SK-N-SH (cell line): ENCODE measurements at regions not wholly inside any gene's neighbourhood (a gene's known extent, or its start where the extent isn't known, plus 50 kb on each side); places are given as distances from the start of the nearest gene placed in this dataset.

Experiments
- CTCF ChIA-PET: fragments of 300-600, 350-600 bp; formaldehyde crosslinking; extraction: SDS; loops from one replicate; lab custom pipeline; 2021; lab: Yijun Ruan, JAX
- POLR2A ChIA-PET: fragments of 350-600 bp; sonication (Branson Sonifier 250); formaldehyde crosslinking; extraction: SDS; loops from one replicate; lab custom pipeline; 2020; ENCODE audit warnings: antibody characterized with exemption, inconsistent platforms; lab: Yijun Ruan, JAX
- DNase-seq: peaks from one replicate; pipeline ENCODE4 v3.0.0; 2012
- H2AFZ ChIP-seq: fragments of 200-600 bp; sonication (generic); 2 replicates; pipeline ENCODE4 v1.8.1; 2016; ENCODE audit warnings: antibody characterized with exemption, mild to moderate bottlenecking, low read depth
- H3F3A ChIP-seq: fragments of 200-600 bp; sonication (generic); replicated peaks from 2 replicates; pipeline ENCODE3; 2016; ENCODE audit warnings: antibody characterized with exemption, mild to moderate bottlenecking; ENCODE audit not compliant: insufficient read depth
- H3K27ac ChIP-seq, 2 experiments: fragments of 200-500 bp in 1 of 2; fragments of 200-600 bp in 1 of 2; sonication (Bioruptor generic) in 1 of 2; sonication (generic), shearing (Covaris generic) in 1 of 2; 2 replicates each; pipeline versions ENCODE4 v1.5.1 to v1.6.1; 2014 to 2016; ENCODE audit warnings: low read depth in 2 of 2, inconsistent platforms in 1 of 2, low read length in 1 of 2, mild to moderate bottlenecking in 1 of 2, mixed read lengths in 1 of 2
- H3K27me3 ChIP-seq: fragments of 200-600 bp; sonication (generic), shearing (Covaris generic); 2 replicates; pipeline ENCODE4 v1.6.1; 2016; ENCODE audit warnings: mixed run types; ENCODE audit not compliant: insufficient read depth
- H3K36me3 ChIP-seq, 2 experiments: fragments of 200-500 bp in 1 of 2; fragments of 200-600 bp in 1 of 2; sonication (Bioruptor generic) in 1 of 2; sonication (generic) in 1 of 2; replicated peaks in 1 of 2; 2 replicates each; pipeline versions ENCODE3 to v1.5.1; 2014 to 2016; ENCODE audit warnings: low read length in 1 of 2, mild to moderate bottlenecking in 1 of 2; ENCODE audit not compliant: insufficient read depth in 2 of 2, control insufficient read depth in 1 of 2
- H3K4me1 ChIP-seq, 2 experiments: fragments of 200-500 bp in 1 of 2; fragments of 200-600 bp in 1 of 2; sonication (Bioruptor generic) in 1 of 2; sonication (generic), shearing (Covaris generic) in 1 of 2; 2 replicates each; pipeline versions ENCODE4 v1.5.1 to v1.6.1; 2014 to 2016; ENCODE audit warnings: low read depth in 1 of 2, low read length in 1 of 2, mixed run types in 1 of 2; ENCODE audit not compliant: insufficient read depth in 2 of 2, control insufficient read depth in 1 of 2
- H3K4me2 ChIP-seq: fragments of 200-600 bp; sonication (generic), shearing (Covaris generic); 2 replicates; pipeline ENCODE4 v1.6.1; 2017; ENCODE audit warnings: mixed run types
- H3K4me3 ChIP-seq, 2 experiments: fragments of 200-500 bp in 1 of 2; fragments of 200-600 bp in 1 of 2; sonication (Bioruptor generic) in 1 of 2; sonication (generic), shearing (Covaris generic) in 1 of 2; 2 replicates each; pipeline versions ENCODE4 v1.5.1 to v1.8.1; 2014 to 2016; ENCODE audit warnings: low read depth in 2 of 2, inconsistent platforms in 1 of 2, low read length in 1 of 2, mild to moderate bottlenecking in 1 of 2, mixed read lengths in 1 of 2, moderate library complexity in 1 of 2
- H3K79me2 ChIP-seq: fragments of 200-600 bp; sonication (generic); 2 replicates; pipeline ENCODE4 v1.8.1; 2017; ENCODE audit warnings: mild to moderate bottlenecking; ENCODE audit not compliant: insufficient read depth
- H3K9ac ChIP-seq: fragments of 200-600 bp; sonication (generic); 2 replicates; pipeline ENCODE4 v1.6.1; 2017; ENCODE audit warnings: mixed run types
- H3K9me2 ChIP-seq: fragments of 200-600 bp; sonication (generic); 2 replicates; pipeline ENCODE4 v1.6.1; 2017; ENCODE audit warnings: mixed run types
- H3K9me3 ChIP-seq: fragments of 200-600 bp; sonication (generic); 2 replicates; pipeline ENCODE4 v1.6.1; 2017; ENCODE audit warnings: mixed run types, mild to moderate bottlenecking, moderate library complexity
- H4K20me1 ChIP-seq: fragments of 200-600 bp; sonication (generic); 2 replicates; pipeline ENCODE4 v1.6.1; 2017; ENCODE audit warnings: mild to moderate bottlenecking, mixed run types; ENCODE audit not compliant: insufficient read depth
- CHD2 ChIP-seq: fragments of 150-350 bp; IDR thresholded peaks from 2 replicates; pipeline ENCODE4 v1.6.1; 2018; ENCODE audit warnings: low read length; ENCODE audit not compliant: partially characterized antibody
- ELF1 ChIP-seq: IDR thresholded peaks from 2 replicates; pipeline ENCODE4 v1.4.0; 2012
- EP300 ChIP-seq, 2 experiments: IDR thresholded peaks; 2 replicates each; pipeline versions ENCODE4 v1.4.0 to v1.6.1; 2012; ENCODE audit warnings: borderline replicate concordance in 1 of 2, low read depth in 1 of 2, low read length in 1 of 2
- EZH2phosphoT487 ChIP-seq: fragments of 200-600 bp; sonication (generic); IDR thresholded peaks from 2 replicates; pipeline ENCODE4 v1.6.1; 2017; ENCODE audit warnings: low read depth, mixed run types, mild to moderate bottlenecking, antibody characterized with exemption, moderate library complexity, borderline replicate concordance
- FOXJ3 ChIP-seq: sonication (generic); formaldehyde crosslinking; IDR thresholded peaks from 2 replicates; pipeline ENCODE4 v1.5.1; 2020; ENCODE audit warnings: mild to moderate bottlenecking, missing genetic modification reagents
- FOXM1 ChIP-seq: IDR thresholded peaks from 2 replicates; pipeline ENCODE4 v1.4.0; 2012; ENCODE audit warnings: low read depth, mild to moderate bottlenecking
- GABPA ChIP-seq: IDR thresholded peaks from 2 replicates; pipeline ENCODE4 v1.4.0; 2012; ENCODE audit warnings: low read depth, mild to moderate bottlenecking
- GATA2 ChIP-seq: sonication (generic); formaldehyde crosslinking; IDR thresholded peaks from 2 replicates; pipeline ENCODE4 v1.5.0; 2020; ENCODE audit warnings: mild to moderate bottlenecking, missing genetic modification reagents
- IRF3 ChIP-seq: fragments of 150-350 bp; IDR thresholded peaks from 2 replicates; pipeline ENCODE4 v1.6.1; 2016; ENCODE audit warnings: mild to moderate bottlenecking, low read depth, low read length
- JUND ChIP-seq: IDR thresholded peaks from 2 replicates; pipeline ENCODE4 v1.4.0; 2012
- MAX ChIP-seq: IDR thresholded peaks from 2 replicates; pipeline ENCODE4 v1.4.0; 2012; ENCODE audit warnings: low read depth
- MEF2A ChIP-seq: IDR thresholded peaks from 2 replicates; pipeline ENCODE4 v1.4.0; 2012; ENCODE audit warnings: low read depth, borderline replicate concordance
- NFIC ChIP-seq: IDR thresholded peaks from 2 replicates; pipeline ENCODE4 v1.4.0; 2012; ENCODE audit warnings: borderline replicate concordance
- NRF1 ChIP-seq: IDR thresholded peaks from 2 replicates; pipeline ENCODE4 v1.6.1; 2012; ENCODE audit warnings: low read depth, mild to moderate bottlenecking, low read length
- POLR2AphosphoS5 ChIP-seq: IDR thresholded peaks from 2 replicates; pipeline ENCODE4 v1.6.1; 2012; ENCODE audit warnings: low read depth, low read length
- REST ChIP-seq: IDR thresholded peaks from 2 replicates; pipeline ENCODE4 v1.6.1; 2012; ENCODE audit warnings: mild to moderate bottlenecking, low read depth, low read length, moderate library complexity
- RXRA ChIP-seq: IDR thresholded peaks from 2 replicates; pipeline ENCODE4 v1.4.0; 2012; ENCODE audit warnings: low read depth, mild to moderate bottlenecking, borderline replicate concordance
- SMC3 ChIP-seq: IDR thresholded peaks from 2 replicates; pipeline ENCODE4 v1.6.1; 2012; ENCODE audit warnings: low read depth, low read length, improper control_type of control experiment
- TCF12 ChIP-seq: IDR thresholded peaks from 2 replicates; pipeline ENCODE4 v1.4.0; 2012
- TEAD4 ChIP-seq: IDR thresholded peaks from 2 replicates; pipeline ENCODE4 v1.4.0; 2012; ENCODE audit warnings: mild to moderate bottlenecking, borderline replicate concordance; ENCODE audit not compliant: insufficient read depth
- USF1 ChIP-seq: IDR thresholded peaks from 2 replicates; pipeline ENCODE4 v1.4.0; 2012; ENCODE audit warnings: low read depth, borderline replicate concordance
- YY1 ChIP-seq: IDR thresholded peaks from 2 replicates; pipeline ENCODE4 v1.4.0; 2012; ENCODE audit warnings: low read depth, mild to moderate bottlenecking
- ZBTB33 ChIP-seq: IDR thresholded peaks from 2 replicates; pipeline ENCODE4 v1.4.0; 2012; ENCODE audit warnings: low read depth, borderline replicate concordance
- WGBS: methylation state at CpG from one replicate; pipeline ENCODE4 v1.1.6; 2017; ENCODE audit warnings: low lambda C conversion rate; 5-methylcytosine and 5-hydroxymethylcytosine counted together
- TF ChIP-seq, protein P1 (sequence below): fragments of 200-600 bp; sonication (generic); IDR thresholded peaks from 2 replicates; pipeline ENCODE4 v1.6.1; 2017; ENCODE audit warnings: antibody characterized with exemption, mild to moderate bottlenecking, moderate library complexity
- TF ChIP-seq, protein P2 (sequence below): fragments of 150-350 bp; IDR thresholded peaks from 2 replicates; pipeline ENCODE4 v1.6.1; 2017; ENCODE audit warnings: antibody characterized with exemption, low read length, low read depth, borderline replicate concordance

GRCh38 chr4:79030973-79031372 is 91.7 kb upstream of the PAQR3 start:
- H3K4me2 ChIP-seq = no peak overlapping the region
- H2AFZ ChIP-seq = no peak overlapping the region
- H3K36me3 ChIP-seq = no peaks in the 10 kb centered on the region
- no peaks in the 10 kb centered on the region for H3K79me2 ChIP-seq
- no peaks in the 10 kb centered on the region for H3F3A ChIP-seq
- H3K9ac ChIP-seq = no peak overlapping the region
- H3K9me2 ChIP-seq = no peaks in the 10 kb centered on the region
- ChIA-PET CTCF (interaction anchor here (1.0 to 1.2 kb wide), 2 partner anchors 21 to 243 kb away, joined by 3 to 4 read pairs; no protein-coding TSS in a partner anchor), POLR2A (no interaction called here)
- no peaks in the 10 kb centered on the region for H3K27me3 ChIP-seq
- H3K4me3 ChIP-seq = no peak overlapping the region
- H4K20me1 ChIP-seq = no peaks in the 10 kb centered on the region
- peaks cover 0 to 7% of the 10 kb centered on the region in 2 experiments; a peak in 1 of 4 replicates for H3K4me1 ChIP-seq
- DNase-seq = peak; percentile 22
- no peaks in the 10 kb centered on the region for H3K9me3 ChIP-seq
- WGBS = 5% methylated on average over 1 of the region's 1 CpG
- H3K27ac ChIP-seq = no peak overlapping the region
- TF ChIP-seq SMC3 = no peak
- TF ChIP-seq TEAD4 = no peak
- TF ChIP-seq TCF12 = peak; percentile 33; the same call in 1 of the 2 replicates
- TF ChIP-seq IRF3 = no peak
- peak; percentile 79 for TF ChIP-seq CHD2
- no peak for TF ChIP-seq GABPA
- peak; percentile 89 for TF ChIP-seq GATA2 (CRISPR knock-in tag)
- no peak for TF ChIP-seq MAX
- TF ChIP-seq POLR2AphosphoS5 = no peak
- TF ChIP-seq, protein P1, sequence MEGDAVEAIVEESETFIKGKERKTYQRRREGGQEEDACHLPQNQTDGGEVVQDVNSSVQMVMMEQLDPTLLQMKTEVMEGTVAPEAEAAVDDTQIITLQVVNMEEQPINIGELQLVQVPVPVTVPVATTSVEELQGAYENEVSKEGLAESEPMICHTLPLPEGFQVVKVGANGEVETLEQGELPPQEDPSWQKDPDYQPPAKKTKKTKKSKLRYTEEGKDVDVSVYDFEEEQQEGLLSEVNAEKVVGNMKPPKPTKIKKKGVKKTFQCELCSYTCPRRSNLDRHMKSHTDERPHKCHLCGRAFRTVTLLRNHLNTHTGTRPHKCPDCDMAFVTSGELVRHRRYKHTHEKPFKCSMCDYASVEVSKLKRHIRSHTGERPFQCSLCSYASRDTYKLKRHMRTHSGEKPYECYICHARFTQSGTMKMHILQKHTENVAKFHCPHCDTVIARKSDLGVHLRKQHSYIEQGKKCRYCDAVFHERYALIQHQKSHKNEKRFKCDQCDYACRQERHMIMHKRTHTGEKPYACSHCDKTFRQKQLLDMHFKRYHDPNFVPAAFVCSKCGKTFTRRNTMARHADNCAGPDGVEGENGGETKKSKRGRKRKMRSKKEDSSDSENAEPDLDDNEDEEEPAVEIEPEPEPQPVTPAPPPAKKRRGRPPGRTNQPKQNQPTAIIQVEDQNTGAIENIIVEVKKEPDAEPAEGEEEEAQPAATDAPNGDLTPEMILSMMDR = no peak
- no peak for TF ChIP-seq USF1
- TF ChIP-seq REST = no peak
- TF ChIP-seq YY1 = no peak
- no peak for TF ChIP-seq MEF2A
- TF ChIP-seq ELF1 = no peak
- TF ChIP-seq FOXM1 = no peak
- TF ChIP-seq, protein P2, sequence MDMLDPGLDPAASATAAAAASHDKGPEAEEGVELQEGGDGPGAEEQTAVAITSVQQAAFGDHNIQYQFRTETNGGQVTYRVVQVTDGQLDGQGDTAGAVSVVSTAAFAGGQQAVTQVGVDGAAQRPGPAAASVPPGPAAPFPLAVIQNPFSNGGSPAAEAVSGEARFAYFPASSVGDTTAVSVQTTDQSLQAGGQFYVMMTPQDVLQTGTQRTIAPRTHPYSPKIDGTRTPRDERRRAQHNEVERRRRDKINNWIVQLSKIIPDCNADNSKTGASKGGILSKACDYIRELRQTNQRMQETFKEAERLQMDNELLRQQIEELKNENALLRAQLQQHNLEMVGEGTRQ = no peak
- no peak for TF ChIP-seq EZH2phosphoT487
- TF ChIP-seq NRF1 = no peak
- TF ChIP-seq JUND = no peak
- peak in 1 of 2 experiments; percentile 92; a peak in 2 of 4 replicates for TF ChIP-seq EP300 (IDR thresholded peaks at IDR 0.05; ENCODE audit: borderline replicate concordance in 1 of 2, low read depth in 1 of 2, low read length in 1 of 2)
- 0 out of 2 replicates have a peak, but pooled peaks have one; percentile 22 for TF ChIP-seq FOXJ3 (CRISPR knock-in tag)
- no peak for TF ChIP-seq RXRA
- no peak for TF ChIP-seq ZBTB33
- TF ChIP-seq NFIC = peak; percentile 22; the same call in 1 of the 2 replicates
